ENCODE measurements at regions not wholly inside any gene's neighbourhood (a gene's known extent, or its start where the extent isn't known, plus 50 kb on each side); places are given as distances from the start of the nearest gene placed in this dataset.

- Histone ChIP-seq H3K27me3 (ENCODE audit: low read depth) (peaks cover 7% of the 10 kb centered on the region), H3K4me1 (peaks cover 30% of the 10 kb centered on the region), H3K36me3 (no peaks in the 10 kb centered on the region), H3K27ac (replicated peaks) (no peak overlapping the region), H3K4me3 (no peak overlapping the region), H3K9me3 (replicated peaks) (no peaks in the 10 kb centered on the region)
- intact Hi-C loops (cut with micrococcal nuclease), result no loop called here
- TF ChIP-seq, protein P1, sequence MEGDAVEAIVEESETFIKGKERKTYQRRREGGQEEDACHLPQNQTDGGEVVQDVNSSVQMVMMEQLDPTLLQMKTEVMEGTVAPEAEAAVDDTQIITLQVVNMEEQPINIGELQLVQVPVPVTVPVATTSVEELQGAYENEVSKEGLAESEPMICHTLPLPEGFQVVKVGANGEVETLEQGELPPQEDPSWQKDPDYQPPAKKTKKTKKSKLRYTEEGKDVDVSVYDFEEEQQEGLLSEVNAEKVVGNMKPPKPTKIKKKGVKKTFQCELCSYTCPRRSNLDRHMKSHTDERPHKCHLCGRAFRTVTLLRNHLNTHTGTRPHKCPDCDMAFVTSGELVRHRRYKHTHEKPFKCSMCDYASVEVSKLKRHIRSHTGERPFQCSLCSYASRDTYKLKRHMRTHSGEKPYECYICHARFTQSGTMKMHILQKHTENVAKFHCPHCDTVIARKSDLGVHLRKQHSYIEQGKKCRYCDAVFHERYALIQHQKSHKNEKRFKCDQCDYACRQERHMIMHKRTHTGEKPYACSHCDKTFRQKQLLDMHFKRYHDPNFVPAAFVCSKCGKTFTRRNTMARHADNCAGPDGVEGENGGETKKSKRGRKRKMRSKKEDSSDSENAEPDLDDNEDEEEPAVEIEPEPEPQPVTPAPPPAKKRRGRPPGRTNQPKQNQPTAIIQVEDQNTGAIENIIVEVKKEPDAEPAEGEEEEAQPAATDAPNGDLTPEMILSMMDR (IDR thresholded peaks at IDR 0.05; ENCODE audit: borderline replicate concordance), result no peak
- DNase-seq, result no peak
Observed at GRCh38 chr11:45079075-45079444, 67.4 kb upstream of the PRDM11 start.

DNA sequence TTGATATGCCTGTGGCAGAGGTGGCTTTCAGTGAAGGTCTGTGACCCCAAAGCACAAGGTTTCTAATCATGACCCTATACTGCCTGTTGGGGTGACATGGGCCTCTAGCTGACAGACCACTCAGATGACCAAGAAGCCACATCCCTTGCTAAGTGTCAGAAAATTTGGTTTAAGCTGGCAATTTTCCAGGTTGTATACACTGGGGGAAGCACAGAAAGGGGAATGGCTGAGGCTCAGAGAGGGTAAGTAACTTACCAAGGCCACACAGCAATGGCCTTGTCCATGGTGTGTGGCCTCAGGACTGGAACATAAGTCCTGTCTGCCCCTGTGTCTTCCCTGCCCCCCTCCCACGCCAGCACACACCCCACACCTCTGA lies 66.9 kb upstream of the PRDM11 start:
- H3K27ac ChIP-seq (replicated peaks), result no peak overlapping the region
- TF ChIP-seq, protein P1 (IDR thresholded peaks at IDR 0.05; ENCODE audit: borderline replicate concordance), result no peak
- H3K4me1 ChIP-seq, result peaks cover 28% of the 10 kb centered on the region
- intact Hi-C loops (cut with micrococcal nuclease), result no loop called here
- H3K4me3 ChIP-seq, result no peak overlapping the region
- DNase-seq, result no peak
- H3K27me3 ChIP-seq (ENCODE audit: low read depth), result peaks cover 7% of the 10 kb centered on the region
- no peaks in the 10 kb centered on the region for H3K36me3 ChIP-seq
- H3K9me3 ChIP-seq (replicated peaks), result no peaks in the 10 kb centered on the region

DNA sequence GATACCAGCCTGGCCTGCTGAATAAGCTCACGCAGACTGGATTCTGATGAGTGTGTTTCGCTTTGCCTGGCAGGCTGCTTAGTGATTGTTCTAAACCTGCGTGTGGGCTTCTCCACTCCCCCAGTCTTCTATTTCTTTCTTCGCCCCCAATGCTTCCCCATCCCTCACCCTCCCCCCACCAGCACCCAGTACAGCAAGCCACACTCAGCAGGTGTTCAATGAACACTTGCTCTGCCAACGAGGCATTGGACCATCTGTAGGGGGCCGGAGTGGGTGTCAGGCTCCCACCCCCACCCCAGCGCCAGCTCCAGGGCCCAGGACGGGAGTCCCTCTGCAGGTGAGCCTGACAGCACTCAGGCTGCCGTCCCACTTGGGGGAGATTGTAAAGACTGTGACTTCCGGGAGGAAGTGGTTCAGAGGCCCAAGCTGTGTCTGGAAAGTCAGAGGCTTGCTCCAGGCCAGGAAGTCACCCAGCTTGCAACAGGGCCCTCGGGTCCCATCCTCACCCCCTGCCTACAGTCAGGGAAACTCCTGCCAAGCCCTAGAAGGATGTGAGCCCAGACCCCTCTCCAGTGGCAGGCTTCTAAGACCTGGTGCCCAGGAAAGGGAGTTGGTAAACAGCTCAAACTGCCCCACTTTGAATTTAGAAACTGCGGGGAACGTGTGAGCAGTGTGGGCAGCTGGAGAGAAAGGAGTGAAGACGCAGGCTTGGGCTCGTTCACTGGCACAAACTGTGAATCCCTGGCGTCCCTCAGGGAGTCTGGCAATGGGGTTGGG lies 66.3 kb upstream of the PRDM11 start:
- intact Hi-C loops (cut with micrococcal nuclease), result no loop called here
- no peak overlapping the region for H3K4me3 ChIP-seq
- DNase-seq, result no peak
- H3K9me3 ChIP-seq (replicated peaks), result no peaks in the 10 kb centered on the region
- TF ChIP-seq, protein P1 (IDR thresholded peaks at IDR 0.05; ENCODE audit: borderline replicate concordance), result no peak
- peaks cover 28% of the 10 kb centered on the region for H3K4me1 ChIP-seq
- no peaks in the 10 kb centered on the region for H3K36me3 ChIP-seq
- no peak overlapping the region for H3K27ac ChIP-seq (replicated peaks)
- H3K27me3 ChIP-seq (ENCODE audit: low read depth), result peaks cover 7% of the 10 kb centered on the region

DNA sequence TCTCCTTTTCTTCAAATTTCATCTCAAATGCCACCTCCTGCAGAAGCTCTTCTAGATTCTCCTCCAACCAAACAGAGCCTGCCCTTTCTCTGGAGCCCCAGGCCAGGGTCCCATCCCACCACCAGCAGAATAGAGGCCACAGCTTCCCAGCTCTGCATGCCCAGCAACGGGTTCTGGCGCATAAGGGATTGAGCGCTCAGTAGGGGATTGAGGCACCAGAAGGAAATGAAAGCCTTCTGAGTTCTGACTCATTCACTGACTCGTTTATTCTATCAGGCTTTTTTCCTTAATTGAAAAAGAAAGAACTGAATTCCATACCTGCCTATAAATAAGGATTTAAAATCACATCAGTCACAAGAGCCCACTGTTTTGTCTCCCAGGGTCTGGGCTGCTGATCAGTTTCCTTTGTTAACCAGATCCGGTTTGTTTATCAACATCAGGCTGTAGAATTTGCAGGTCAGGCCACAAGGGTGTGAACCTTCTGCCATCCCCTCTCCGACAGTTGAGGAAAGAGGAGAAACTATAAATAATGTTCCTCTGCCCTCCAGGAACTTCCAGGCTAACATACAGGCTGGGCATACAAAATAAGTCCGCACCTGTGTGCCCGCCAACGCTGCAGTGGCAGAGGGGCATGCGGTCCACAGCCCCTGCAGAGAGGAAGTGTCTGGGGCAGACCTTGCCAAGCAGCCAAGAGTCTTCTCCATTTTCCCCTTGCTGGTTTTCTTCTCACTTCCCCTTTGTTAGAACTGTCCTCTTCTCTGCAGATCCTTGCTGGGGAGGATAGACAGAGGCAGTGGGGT lies 63.5 kb upstream of the PRDM11 start:
- intact Hi-C loops (cut with micrococcal nuclease), result no loop called here
- TF ChIP-seq, protein P1 (IDR thresholded peaks at IDR 0.05; ENCODE audit: borderline replicate concordance), result no peak
- peaks cover 46% of the 10 kb centered on the region for H3K4me1 ChIP-seq

DNA sequence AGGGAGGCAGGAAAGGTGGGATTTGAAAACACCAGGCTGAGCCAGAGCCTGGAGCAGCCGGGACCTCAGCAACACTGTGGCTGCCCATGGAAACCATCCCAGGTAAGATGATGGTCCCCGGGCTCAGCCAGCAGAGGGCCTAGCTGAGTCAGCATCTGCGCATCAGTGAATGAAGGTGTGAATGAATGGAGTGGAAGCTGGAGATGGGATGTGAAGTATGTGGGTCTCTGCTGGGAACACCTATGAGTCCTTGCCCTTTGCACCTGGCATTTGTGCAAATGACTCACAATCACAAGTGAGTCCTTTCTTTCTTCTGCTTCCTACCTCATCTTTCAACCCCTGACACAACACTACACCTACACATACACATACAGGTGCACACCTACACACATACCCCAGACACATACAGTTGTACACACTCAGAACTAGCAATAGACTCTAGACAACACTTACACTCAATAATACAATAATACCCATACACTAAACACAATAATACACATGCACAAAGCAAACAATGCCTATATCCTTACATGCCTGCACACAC lies 62.8 kb upstream of the PRDM11 start:
- Histone ChIP-seq H3K4me1 (peaks cover 48% of the 10 kb centered on the region), H3K36me3 (no peaks in the 10 kb centered on the region), H3K27ac (replicated peaks) (no peak overlapping the region), H3K27me3 (ENCODE audit: low read depth) (peaks cover 7% of the 10 kb centered on the region), H3K4me3 (no peak overlapping the region), H3K9me3 (replicated peaks) (no peaks in the 10 kb centered on the region)
- TF ChIP-seq, protein P1 (IDR thresholded peaks at IDR 0.05; ENCODE audit: borderline replicate concordance), result peak; percentile 42
- no peak for DNase-seq
- intact Hi-C loops (cut with micrococcal nuclease), result no loop called here

More for the DNA sequence above, 63.5 kb upstream of the PRDM11 start:
- no peak for DNase-seq
- H3K27me3 ChIP-seq (ENCODE audit: low read depth), result peaks cover 7% of the 10 kb centered on the region
- no peaks in the 10 kb centered on the region for H3K36me3 ChIP-seq
- no peaks in the 10 kb centered on the region for H3K9me3 ChIP-seq (replicated peaks)
- no peak overlapping the region for H3K27ac ChIP-seq (replicated peaks)
- H3K4me3 ChIP-seq, result no peak overlapping the region

All from left ventricle myocardium inferior (tissue), 1 donor.